ENCODE measurements at regions not wholly inside any gene's neighbourhood (a gene's known extent, or its start where the extent isn't known, plus 50 kb on each side); places are given as distances from the start of the nearest gene placed in this dataset.

GRCh38 chr3:70561796-70562195, 249.4 kb upstream of the MDFIC2 start:
- TF ChIP-seq CTCF (conservative IDR thresholded peaks at IDR 0.05) = no peak
- TF ChIP-seq ZFX (IDR thresholded peaks at IDR 0.05) = no peak

Data from C4-2B (cell line).